ENCODE measurements at regions not wholly inside any gene's neighbourhood (a gene's known extent, or its start where the extent isn't known, plus 50 kb on each side); places are given as distances from the start of the nearest gene placed in this dataset.

GRCh38 chr13:112238436-112238995 is 137.6 kb upstream of the SPACA7 start:
- peaks cover 8% of the 10 kb centered on the region for H3K9me3 Mint-ChIP-seq (ENCODE audit: low read depth)
- no peaks in the 10 kb centered on the region for H3K36me3 Mint-ChIP-seq (ENCODE audit: insufficient read depth)
- no peak overlapping the region for H3K27ac Mint-ChIP-seq
- no peak overlapping the region for H3K4me3 Mint-ChIP-seq (ENCODE audit: low read depth)
- H3K27me3 Mint-ChIP-seq, result peaks cover 31% of the 10 kb centered on the region
- no peak for DNase-seq (ENCODE audit: low spot score, unreplicated experiment)
- H3K4me1 Mint-ChIP-seq (ENCODE audit: low read depth), result no peaks in the 10 kb centered on the region
- TF ChIP-seq CTCF (IDR thresholded peaks at IDR 0.05; ENCODE audit: unreplicated experiment), result no peak

- TF ChIP-seq CTCF (IDR thresholded peaks at IDR 0.05; ENCODE audit: unreplicated experiment), result no peak
- Mint-ChIP-seq H3K4me1 (ENCODE audit: low read depth) (no peaks in the 10 kb centered on the region), H3K27ac (no peak overlapping the region), H3K36me3 (ENCODE audit: insufficient read depth) (no peaks in the 10 kb centered on the region), H3K4me3 (ENCODE audit: low read depth) (no peak overlapping the region), H3K27me3 (peaks cover 30% of the 10 kb centered on the region), H3K9me3 (ENCODE audit: low read depth) (peaks cover 8% of the 10 kb centered on the region)
- DNase-seq (ENCODE audit: low spot score, unreplicated experiment), result no peak
Observed at GRCh38 chr13:112240076-112240475, 136.1 kb upstream of the SPACA7 start.

- no peak for DNase-seq (ENCODE audit: low spot score, unreplicated experiment)
- peaks cover 8% of the 10 kb centered on the region for H3K9me3 Mint-ChIP-seq (ENCODE audit: low read depth)
- no peak for TF ChIP-seq CTCF (IDR thresholded peaks at IDR 0.05; ENCODE audit: unreplicated experiment)
- H3K4me1 Mint-ChIP-seq (ENCODE audit: low read depth), result no peaks in the 10 kb centered on the region
- no peaks in the 10 kb centered on the region for H3K36me3 Mint-ChIP-seq (ENCODE audit: insufficient read depth)
- H3K27me3 Mint-ChIP-seq, result peaks cover 30% of the 10 kb centered on the region
- H3K27ac Mint-ChIP-seq, result no peak overlapping the region
- no peak overlapping the region for H3K4me3 Mint-ChIP-seq (ENCODE audit: low read depth)
Observed at GRCh38 chr13:112241288-112241687, 134.9 kb upstream of the SPACA7 start.

DNA sequence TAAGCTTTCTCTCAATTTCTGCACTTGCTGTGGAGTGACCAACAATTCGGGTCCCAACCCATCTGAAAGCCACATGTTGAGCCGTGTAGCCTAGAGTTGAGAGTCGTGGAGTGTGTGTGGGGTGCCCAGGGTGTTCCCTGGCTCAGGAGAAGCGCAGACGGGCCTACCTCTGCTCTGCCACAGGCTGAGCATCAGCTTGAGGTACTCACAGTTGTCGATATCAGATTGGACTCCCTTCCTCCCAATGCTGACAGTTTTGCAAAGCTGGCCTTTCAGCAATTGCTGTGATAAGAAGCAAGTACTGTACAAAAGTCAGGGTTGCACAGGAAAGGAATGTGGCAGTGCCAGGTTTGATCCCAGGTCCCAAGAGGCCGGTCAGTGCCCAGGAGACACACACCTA is 133.4 kb upstream of the SPACA7 start:
- no peak for DNase-seq (ENCODE audit: low spot score, unreplicated experiment)
- Mint-ChIP-seq H3K4me1 (ENCODE audit: low read depth) (no peaks in the 10 kb centered on the region), H3K36me3 (ENCODE audit: insufficient read depth) (no peaks in the 10 kb centered on the region), H3K4me3 (ENCODE audit: low read depth) (no peak overlapping the region), H3K9me3 (ENCODE audit: low read depth) (peaks cover 6% of the 10 kb centered on the region), H3K27ac (no peak overlapping the region), H3K27me3 (peaks cover 27% of the 10 kb centered on the region)
- no peak for TF ChIP-seq CTCF (IDR thresholded peaks at IDR 0.05; ENCODE audit: unreplicated experiment)

DNA sequence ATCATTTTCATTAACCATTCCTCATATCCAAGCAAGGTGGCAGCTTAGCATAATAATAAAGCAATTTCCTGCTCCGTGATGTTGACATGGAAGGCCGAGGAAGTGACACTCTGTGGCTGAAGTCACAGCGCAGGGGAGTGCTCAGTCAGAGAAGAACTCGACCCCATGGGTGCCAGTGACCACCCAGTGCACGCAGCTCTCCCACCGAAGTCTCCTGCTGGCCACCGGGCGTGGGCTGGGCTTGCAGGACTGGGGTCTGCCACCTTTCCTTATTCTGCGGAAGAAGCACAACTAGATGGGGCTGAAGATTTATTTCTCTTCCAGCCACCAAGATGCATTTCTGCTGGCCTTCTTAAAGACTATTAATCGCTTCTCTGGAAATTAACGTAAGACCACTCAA is 132.1 kb upstream of the SPACA7 start:
- TF ChIP-seq CTCF (IDR thresholded peaks at IDR 0.05; ENCODE audit: unreplicated experiment), result no peak
- Mint-ChIP-seq H3K36me3 (ENCODE audit: insufficient read depth) (no peaks in the 10 kb centered on the region), H3K9me3 (ENCODE audit: low read depth) (peaks cover 2% of the 10 kb centered on the region), H3K4me1 (ENCODE audit: low read depth) (no peaks in the 10 kb centered on the region), H3K27ac (no peak overlapping the region), H3K27me3 (peaks cover 27% of the 10 kb centered on the region), H3K4me3 (ENCODE audit: low read depth) (no peak overlapping the region)
- DNase-seq (ENCODE audit: low spot score, unreplicated experiment), result no peak
